ENCODE measurements at regions not wholly inside any gene's neighbourhood (a gene's known extent, or its start where the extent isn't known, plus 50 kb on each side); places are given as distances from the start of the nearest gene placed in this dataset.

DNA sequence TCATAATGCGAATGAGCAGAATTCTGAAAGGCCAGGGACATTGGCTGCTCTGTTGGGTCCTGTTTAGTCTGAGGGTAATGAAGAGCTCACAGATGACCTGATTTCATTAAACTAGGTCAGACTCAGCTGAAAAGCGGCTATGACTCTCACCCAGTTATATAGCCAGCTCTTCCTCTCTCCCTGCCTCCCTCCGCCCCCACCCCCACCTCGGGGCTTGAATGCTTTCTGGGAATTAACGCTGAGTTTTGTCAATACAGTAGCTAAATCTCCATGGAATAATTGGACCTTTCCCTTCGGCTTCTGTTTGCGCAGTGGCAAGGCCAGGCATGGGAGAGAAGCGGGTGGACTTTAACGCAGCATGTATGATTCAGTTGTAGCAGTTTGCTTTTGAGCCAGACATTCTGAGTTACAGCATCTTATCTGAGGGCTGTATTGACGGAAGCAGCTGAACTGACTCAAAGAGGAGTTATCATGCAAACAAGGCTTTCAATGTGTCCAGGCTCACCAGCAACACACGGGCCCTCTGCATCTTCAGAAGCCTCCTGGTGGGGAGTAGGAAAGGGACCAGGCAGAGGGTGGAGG lies 110.6 kb downstream of the MYCN start:
- DNase-seq (ENCODE audit: low read depth): no peak

GRCh38 chr2:16050261-16050907 lies 110.0 kb downstream of the MYCN start:
- DNase-seq (ENCODE audit: low read depth): no peak

GRCh38 chr2:16049406-16049805 lies 109.1 kb downstream of the MYCN start:
- no peak for DNase-seq (ENCODE audit: low read depth)

GRCh38 chr2:16048466-16048865 lies 108.1 kb downstream of the MYCN start:
- DNase-seq (ENCODE audit: low read depth): no peak

DNA sequence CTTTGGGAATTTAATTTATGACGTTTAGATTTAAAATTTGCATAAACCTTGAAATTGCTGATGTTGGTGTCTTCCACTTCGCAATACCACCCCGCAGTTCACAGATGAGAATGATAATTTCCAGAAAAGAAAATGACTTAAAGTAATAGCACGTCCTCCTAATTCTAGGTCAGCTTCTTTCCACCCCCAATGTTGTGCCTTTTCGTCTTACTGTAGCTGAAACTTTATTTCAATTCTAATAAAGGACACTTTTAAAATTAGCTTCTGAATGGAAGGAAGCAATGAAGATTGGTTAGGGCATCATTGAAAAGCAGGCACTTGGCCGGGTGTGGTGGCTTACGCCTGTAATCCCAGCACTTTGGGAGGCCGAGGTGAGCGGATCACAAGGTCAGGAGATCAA lies 107.4 kb downstream of the MYCN start:
- no peak for DNase-seq (ENCODE audit: low read depth)

GRCh38 chr2:16046649-16047048 lies 106.3 kb downstream of the MYCN start:
- no peak for DNase-seq (ENCODE audit: low read depth)

DNA sequence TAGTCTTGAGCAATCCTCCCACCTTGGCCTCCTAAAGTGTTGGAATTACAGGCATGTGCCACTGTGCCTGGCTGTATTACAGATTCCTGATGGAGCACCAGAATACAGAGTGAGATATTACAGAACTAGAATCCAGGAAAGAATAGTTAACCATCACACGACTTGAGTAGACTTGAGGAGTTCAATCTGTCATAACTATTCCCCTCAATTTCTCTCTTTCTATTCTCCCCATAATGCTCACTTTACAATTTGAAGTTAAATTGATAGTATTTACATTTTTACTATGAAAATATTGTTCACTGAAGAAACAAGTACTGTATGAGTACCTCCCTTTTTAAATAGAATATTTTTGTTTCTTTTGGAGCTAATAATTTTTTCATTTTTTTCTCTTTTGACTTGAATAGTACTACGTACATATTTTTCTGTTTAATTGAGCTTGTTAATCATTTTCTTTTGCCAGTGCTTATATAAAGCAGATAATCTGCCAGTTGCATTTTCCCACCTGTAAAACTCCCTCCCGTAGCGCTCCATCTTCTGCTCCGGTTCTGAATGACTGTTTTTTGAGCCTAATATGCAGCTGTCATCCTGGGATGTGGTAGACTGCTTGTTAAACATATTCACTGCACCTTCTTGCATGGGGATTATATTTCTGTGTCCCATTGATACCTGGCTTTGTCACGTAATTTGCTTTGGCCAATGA lies 105.5 kb downstream of the MYCN start:
- DNase-seq (ENCODE audit: low read depth): no peak

DNA sequence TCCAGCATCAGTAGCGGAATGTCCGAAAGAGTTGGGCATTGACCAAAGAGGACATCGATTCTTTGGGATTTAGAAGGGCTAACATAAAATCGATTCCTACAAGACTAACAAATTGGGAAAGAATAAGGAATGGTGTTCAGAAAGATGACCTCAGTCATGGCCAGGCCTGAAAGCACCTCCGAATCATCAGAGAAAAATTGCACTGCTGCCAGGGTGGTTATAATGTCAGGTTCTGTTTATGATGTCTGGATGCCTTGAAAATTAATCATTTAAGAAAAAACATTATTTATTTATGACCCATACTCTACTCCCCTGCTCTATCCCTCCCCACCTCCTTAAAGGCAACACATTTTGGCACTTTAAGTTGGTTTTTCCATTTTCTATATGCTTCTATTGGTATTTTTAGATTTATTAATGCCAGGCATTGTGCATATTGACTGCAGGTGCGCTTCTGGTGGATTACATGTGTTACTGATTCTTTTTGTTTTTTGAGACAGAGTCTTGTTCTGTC lies 104.7 kb downstream of the MYCN start:
- DNase-seq (ENCODE audit: low read depth): no peak

- DNase-seq (ENCODE audit: low read depth): no peak
Observed at GRCh38 chr2:16043627-16044026, 103.3 kb downstream of the MYCN start.

DNA sequence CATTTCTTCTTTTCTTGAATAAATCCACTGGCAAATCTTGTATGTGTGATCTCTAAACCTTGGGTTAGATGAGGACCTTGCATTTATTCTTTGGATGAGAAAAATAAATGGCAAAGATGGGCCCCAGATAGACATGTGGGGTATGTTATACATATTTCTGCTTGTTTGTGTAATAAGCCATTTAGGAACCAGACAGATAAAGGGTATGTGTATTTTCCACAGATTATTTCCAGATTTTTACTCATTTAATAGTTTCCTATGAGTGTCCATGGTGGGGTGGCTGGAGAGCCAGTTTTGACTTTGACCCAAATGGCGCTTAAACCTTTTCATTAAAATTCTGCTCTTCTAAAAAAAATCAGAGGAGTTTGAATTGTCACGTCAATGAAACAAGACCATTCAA lies 102.8 kb downstream of the MYCN start:
- DNase-seq (ENCODE audit: low read depth): no peak

- DNase-seq (ENCODE audit: low read depth): no peak
Observed at GRCh38 chr2:16042201-16042700, 101.9 kb downstream of the MYCN start.

- no peak for DNase-seq (ENCODE audit: low read depth)
Observed at GRCh38 chr2:16040271-16041010, 100.1 kb downstream of the MYCN start.

- DNase-seq (ENCODE audit: low read depth): no peak
Observed at GRCh38 chr2:16039823-16040222, 99.5 kb downstream of the MYCN start.

DNA sequence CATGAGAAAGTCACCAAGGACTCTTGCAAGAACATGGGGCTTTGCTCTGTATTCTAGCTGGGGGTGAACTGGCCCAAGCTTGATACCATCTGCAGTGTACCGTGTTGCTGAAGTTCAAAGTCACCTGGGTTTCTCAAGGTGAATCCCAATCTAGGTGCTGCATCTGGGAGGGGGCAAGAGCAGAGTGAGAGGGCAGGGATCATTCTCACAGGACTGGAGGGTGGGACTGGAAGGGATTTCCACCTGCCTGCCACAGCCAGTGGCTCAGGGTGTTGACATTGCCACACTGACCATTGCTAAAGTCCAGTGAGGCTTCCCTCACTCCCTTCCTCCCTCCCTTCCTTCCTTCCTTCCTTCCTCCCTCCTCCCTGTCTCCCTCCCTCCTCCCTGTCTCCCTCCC lies 98.7 kb downstream of the MYCN start:
- no peak for DNase-seq (ENCODE audit: low read depth)

DNA sequence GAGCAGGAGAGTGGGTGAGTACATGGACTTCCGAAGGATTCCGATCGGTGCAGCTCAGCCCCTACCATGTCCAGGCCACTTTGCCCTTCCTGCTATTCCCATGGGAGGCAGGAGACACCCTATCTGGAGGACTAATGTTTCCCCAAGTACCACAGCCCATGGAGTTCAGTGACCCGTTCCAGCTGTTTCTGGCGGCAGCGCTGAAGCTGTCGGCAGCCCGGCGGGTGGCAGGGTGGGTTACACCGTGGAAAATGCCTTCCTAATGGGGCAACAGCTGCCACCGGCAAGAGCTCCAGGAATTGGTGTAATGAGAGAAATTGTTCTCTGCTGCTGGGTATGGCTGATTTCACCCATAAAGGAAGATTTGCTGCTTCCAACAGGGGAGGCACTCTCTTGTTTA lies 98.3 kb downstream of the MYCN start:
- no peak for DNase-seq (ENCODE audit: low read depth)

GRCh38 chr2:16037808-16038457 lies 97.6 kb downstream of the MYCN start:
- no peak for DNase-seq (ENCODE audit: low read depth)

- DNase-seq (ENCODE audit: low read depth): no peak
Observed at GRCh38 chr2:16036951-16037350, 96.6 kb downstream of the MYCN start.

GRCh38 chr2:16035747-16036745 lies 95.7 kb downstream of the MYCN start:
- DNase-seq (ENCODE audit: low read depth): no peak

- no peak for DNase-seq (ENCODE audit: low read depth)
Observed at GRCh38 chr2:16034975-16035746, 94.8 kb downstream of the MYCN start.
